HL-60 (cell line): ENCODE measurements at regions not wholly inside any gene's neighbourhood (a gene's known extent, or its start where the extent isn't known, plus 50 kb on each side); places are given as distances from the start of the nearest gene placed in this dataset.

ENCODE experiments used
- DNase-seq, 2 experiments: peaks; one replicate each; pipeline ENCODE4 v3.0.0-alpha.2; 2010 to 2020; ENCODE audit warnings: low read depth in 1 of 2, low spot score in 1 of 2
- H3K27ac ChIP-seq: fragments of 250-450 bp; sonication (Bioruptor Pico); replicated peaks from 2 replicates; pipeline ENCODE4 v1.5.1; 2020; ENCODE audit warnings: mild to moderate bottlenecking, moderate library complexity
- H3K27me3 ChIP-seq: fragments of 250-450 bp; sonication (Bioruptor Pico); 2 replicates; pipeline ENCODE4 v1.5.1; 2021; ENCODE audit warnings: mild to moderate bottlenecking, moderate library complexity; ENCODE audit not compliant: insufficient read depth, poor library complexity, severe bottlenecking
- H3K4me3 ChIP-seq: replicated peaks from 2 replicates; pipeline ENCODE4 v1.5.1; 2011; ENCODE audit warnings: mild to moderate bottlenecking, control low read depth, low read length; ENCODE audit not compliant: insufficient read depth
- CTCF ChIP-seq: IDR thresholded peaks from one replicate; pipeline ENCODE4 v1.5.1; 2011; ENCODE audit warnings: low read length, control low read depth, inconsistent platforms; ENCODE audit not compliant: insufficient read depth
- GABPA ChIP-seq: IDR thresholded peaks from 2 replicates; pipeline ENCODE4 v1.6.1; 2012; ENCODE audit warnings: low read depth
- POLR2AphosphoS5 ChIP-seq: IDR thresholded peaks from 2 replicates; pipeline ENCODE4 v1.6.1; 2012; ENCODE audit warnings: low read depth
- REST ChIP-seq: IDR thresholded peaks from 2 replicates; pipeline ENCODE4 v1.6.1; 2012; ENCODE audit warnings: low read depth; ENCODE audit not compliant: insufficient replicate concordance
- SPI1 ChIP-seq: IDR thresholded peaks from 2 replicates; pipeline ENCODE4 v1.6.1; 2012; ENCODE audit warnings: low read depth, mild to moderate bottlenecking, borderline replicate concordance

DNA sequence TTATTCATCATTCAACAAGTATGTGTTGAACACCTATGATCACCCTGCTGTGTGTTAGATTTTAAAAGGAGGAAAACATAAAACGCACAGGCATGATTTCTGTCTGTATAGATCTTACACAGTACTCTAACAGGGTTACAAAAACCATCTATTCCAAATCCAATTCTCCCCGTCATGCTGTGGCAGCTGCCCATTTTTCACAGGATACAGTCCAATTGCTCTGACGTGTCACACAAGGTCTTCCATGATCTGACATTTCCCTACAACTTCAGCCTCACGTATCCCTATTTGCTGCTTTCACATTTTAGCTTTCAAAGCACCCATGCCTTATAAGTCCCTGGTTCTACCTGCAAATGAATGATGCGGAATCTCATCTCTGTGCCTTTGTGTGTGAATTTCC, 67.0 kb upstream of the CNTNAP4 start:
- no peak overlapping the region for H3K27ac ChIP-seq
- no peaks in the 10 kb centered on the region for H3K27me3 ChIP-seq
- no peak overlapping the region for H3K4me3 ChIP-seq
- TF ChIP-seq REST (no peak), CTCF (no peak), GABPA (no peak), SPI1 (no peak)
- DNase-seq: no peak

- Histone ChIP-seq H3K27me3 (no peaks in the 10 kb centered on the region), H3K4me3 (no peak overlapping the region), H3K27ac (no peak overlapping the region)
- no peak for DNase-seq
- TF ChIP-seq GABPA (no peak), SPI1 (no peak), POLR2AphosphoS5 (no peak), CTCF (no peak), REST (no peak)
Observed at GRCh38 chr16:76213860-76214259, 63.3 kb upstream of the CNTNAP4 start.

DNA sequence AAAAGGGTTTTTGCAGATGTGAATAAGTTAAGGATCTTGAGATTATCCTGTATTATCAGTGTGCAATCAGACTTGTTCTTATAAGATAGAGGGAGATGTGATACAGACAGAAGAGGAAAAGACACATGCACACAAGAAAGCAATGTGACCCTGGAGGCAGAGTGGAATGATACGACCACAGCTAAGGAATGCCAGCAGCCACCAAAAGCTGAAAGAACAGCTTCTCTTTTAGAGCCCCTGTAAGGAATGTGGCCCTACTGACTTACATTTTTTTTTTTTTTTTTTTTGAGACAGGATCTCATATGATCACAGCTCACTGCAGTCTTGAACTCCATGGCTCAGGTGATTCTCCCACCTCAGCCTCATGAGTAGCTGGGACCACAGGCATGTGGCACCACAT, 62.3 kb upstream of the CNTNAP4 start:
- DNase-seq: no peak
- no peak for TF ChIP-seq CTCF
- TF ChIP-seq REST: no peak
- no peak for TF ChIP-seq POLR2AphosphoS5
- TF ChIP-seq GABPA: no peak
- TF ChIP-seq SPI1: no peak
- Histone ChIP-seq H3K4me3 (no peak overlapping the region), H3K27ac (no peak overlapping the region), H3K27me3 (no peaks in the 10 kb centered on the region)
